HepG2 (cell line): ENCODE measurements at regions not wholly inside any gene's neighbourhood (a gene's known extent, or its start where the extent isn't known, plus 50 kb on each side); places are given as distances from the start of the nearest gene placed in this dataset.

Source experiments
- MAFK ChIP-seq, 2 experiments: IDR thresholded peaks in 1 of 2; conservative IDR thresholded peaks in 1 of 2; 2 replicates each; pipeline ENCODE4 v1.6.1; 2011; ENCODE audit warnings: improper control_type of control experiment in 2 of 2, low read length in 2 of 2
- TSC22D2 ChIP-seq: sonication (generic); formaldehyde crosslinking; IDR thresholded peaks from 2 replicates; pipeline ENCODE4 v1.5.1; 2020; ENCODE audit warnings: missing genetic modification reagents, mild to moderate bottlenecking, borderline replicate concordance
- TF ChIP-seq, protein P1 (sequence below): sonication (generic); formaldehyde crosslinking; IDR thresholded peaks from 2 replicates; pipeline ENCODE4 v1.8.1; 2023; ENCODE audit warnings: mild to moderate bottlenecking, missing genetic modification reagents, borderline replicate concordance
- TF ChIP-seq, protein P2 (sequence below): sonication (generic); formaldehyde crosslinking; IDR thresholded peaks from 2 replicates; pipeline ENCODE4 v1.5.0; 2020; ENCODE audit warnings: missing genetic modification reagents
- TF ChIP-seq, protein P3 (sequence below): sonication (generic); formaldehyde crosslinking; IDR thresholded peaks from 2 replicates; pipeline ENCODE4 v1.5.0; 2020; ENCODE audit warnings: mild to moderate bottlenecking, missing genetic modification reagents, moderate library complexity

DNA sequence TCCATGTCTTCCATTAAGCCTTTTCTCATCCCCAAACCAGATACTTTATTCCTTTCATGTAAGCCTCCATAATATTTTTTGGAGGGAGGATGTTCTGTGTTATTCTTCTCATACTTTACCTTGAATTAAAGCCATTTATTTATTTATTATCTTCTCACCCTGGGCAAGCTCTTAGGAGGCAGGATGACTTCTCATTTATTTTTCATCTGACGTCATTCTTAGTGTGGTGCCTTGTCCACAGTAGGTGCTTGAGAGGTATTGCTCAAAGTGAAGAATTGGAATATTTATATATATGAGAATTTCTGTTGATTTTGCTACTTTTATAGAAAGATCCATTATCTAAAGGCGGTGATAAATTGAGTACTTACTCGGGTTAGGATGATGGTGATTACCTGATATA lies 458.3 kb upstream of the ACTBL2 start:
- TF ChIP-seq TSC22D2 (CRISPR knock-in tag) (no peak), MAFK (conservative IDR thresholded peaks at IDR 0.05 in 1 of 2, IDR thresholded peaks at IDR 0.05 in 1 of 2; ENCODE audit: low read length in 2 of 2) (no peak)
- TF ChIP-seq, protein P1, sequence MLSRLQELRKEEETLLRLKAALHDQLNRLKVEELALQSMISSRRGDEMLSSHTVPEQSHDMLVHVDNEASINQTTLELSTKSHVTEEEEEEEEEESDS (CRISPR knock-in tag), result no peak
- TF ChIP-seq, protein P2, sequence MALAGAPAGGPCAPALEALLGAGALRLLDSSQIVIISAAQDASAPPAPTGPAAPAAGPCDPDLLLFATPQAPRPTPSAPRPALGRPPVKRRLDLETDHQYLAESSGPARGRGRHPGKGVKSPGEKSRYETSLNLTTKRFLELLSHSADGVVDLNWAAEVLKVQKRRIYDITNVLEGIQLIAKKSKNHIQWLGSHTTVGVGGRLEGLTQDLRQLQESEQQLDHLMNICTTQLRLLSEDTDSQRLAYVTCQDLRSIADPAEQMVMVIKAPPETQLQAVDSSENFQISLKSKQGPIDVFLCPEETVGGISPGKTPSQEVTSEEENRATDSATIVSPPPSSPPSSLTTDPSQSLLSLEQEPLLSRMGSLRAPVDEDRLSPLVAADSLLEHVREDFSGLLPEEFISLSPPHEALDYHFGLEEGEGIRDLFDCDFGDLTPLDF, result no peak
- TF ChIP-seq, protein P3, sequence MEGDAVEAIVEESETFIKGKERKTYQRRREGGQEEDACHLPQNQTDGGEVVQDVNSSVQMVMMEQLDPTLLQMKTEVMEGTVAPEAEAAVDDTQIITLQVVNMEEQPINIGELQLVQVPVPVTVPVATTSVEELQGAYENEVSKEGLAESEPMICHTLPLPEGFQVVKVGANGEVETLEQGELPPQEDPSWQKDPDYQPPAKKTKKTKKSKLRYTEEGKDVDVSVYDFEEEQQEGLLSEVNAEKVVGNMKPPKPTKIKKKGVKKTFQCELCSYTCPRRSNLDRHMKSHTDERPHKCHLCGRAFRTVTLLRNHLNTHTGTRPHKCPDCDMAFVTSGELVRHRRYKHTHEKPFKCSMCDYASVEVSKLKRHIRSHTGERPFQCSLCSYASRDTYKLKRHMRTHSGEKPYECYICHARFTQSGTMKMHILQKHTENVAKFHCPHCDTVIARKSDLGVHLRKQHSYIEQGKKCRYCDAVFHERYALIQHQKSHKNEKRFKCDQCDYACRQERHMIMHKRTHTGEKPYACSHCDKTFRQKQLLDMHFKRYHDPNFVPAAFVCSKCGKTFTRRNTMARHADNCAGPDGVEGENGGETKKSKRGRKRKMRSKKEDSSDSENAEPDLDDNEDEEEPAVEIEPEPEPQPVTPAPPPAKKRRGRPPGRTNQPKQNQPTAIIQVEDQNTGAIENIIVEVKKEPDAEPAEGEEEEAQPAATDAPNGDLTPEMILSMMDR, result no peak
